ENCODE measurements at regions not wholly inside any gene's neighbourhood (a gene's known extent, or its start where the extent isn't known, plus 50 kb on each side); places are given as distances from the start of the nearest gene placed in this dataset.

DNA sequence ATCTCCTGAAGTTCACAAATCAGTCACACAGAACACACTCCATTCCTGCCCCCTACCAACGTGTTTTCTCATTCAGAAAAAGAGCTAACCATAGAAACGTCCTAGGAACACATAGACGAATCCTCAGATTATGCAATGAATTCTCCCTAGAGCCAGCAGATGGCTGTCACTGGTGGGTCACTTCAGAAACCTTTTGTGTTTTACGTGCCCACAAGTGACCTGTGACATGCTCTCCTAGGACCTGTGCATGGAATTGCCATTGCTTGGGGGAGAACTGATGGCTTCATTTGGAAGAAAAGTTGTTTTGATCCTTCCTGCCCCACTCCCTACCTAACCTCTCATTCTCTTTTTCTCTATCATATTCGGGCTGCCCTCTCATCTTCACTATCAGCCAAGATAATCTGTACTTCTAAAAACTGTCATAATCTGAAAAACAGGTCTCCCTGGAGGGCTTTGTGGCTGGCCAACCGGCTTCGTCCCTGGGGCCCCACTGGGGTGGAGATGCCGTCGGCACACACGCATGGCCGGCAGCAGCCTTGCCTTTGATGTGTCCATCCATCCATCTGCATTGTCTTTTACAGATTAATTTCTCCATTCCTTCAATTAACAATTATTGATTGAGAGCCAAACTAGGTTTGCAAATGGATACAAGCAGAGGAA is 144.1 kb upstream of the SERP2 start:
- TF ChIP-seq GATA2 (IDR thresholded peaks at IDR 0.05; ENCODE audit: low read depth, low read length) (no peak), GATA3 (IDR thresholded peaks at IDR 0.05; ENCODE audit: low read depth, low read length) (no peak)

GRCh38 chr13:44230071-44230470 is 143.6 kb upstream of the SERP2 start:
- TF ChIP-seq GATA3 (IDR thresholded peaks at IDR 0.05; ENCODE audit: low read depth, low read length) (no peak), GATA2 (IDR thresholded peaks at IDR 0.05; ENCODE audit: low read depth, low read length) (no peak)

GRCh38 chr13:44230736-44231135 is 142.9 kb upstream of the SERP2 start:
- no peak for TF ChIP-seq GATA3 (IDR thresholded peaks at IDR 0.05; ENCODE audit: low read depth, low read length)
- TF ChIP-seq GATA2 (IDR thresholded peaks at IDR 0.05; ENCODE audit: low read depth, low read length), result no peak

GRCh38 chr13:44231786-44232516 is 141.7 kb upstream of the SERP2 start:
- TF ChIP-seq GATA2 (IDR thresholded peaks at IDR 0.05; ENCODE audit: low read depth, low read length) (no peak), GATA3 (IDR thresholded peaks at IDR 0.05; ENCODE audit: low read depth, low read length) (no peak)

DNA sequence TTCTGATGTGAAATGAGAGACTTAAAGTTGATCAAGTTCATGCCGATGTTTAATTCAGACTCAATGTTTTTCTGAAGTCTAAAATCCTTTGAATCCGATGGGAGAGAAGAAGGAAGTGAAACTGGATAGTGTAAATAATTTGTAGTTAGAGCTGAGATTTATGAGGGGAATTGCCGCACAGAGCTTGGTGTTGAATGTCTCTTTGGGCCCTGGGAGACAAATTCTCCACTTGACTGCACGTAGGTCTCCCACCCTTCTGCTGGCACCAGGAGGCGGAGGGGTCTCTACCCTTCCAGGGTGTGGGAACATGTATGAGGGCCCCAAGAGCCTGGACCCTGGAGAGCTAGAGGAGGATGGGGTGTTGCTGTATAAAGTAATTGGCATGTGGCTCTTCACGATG is 140.8 kb upstream of the SERP2 start:
- no peak for TF ChIP-seq GATA2 (IDR thresholded peaks at IDR 0.05; ENCODE audit: low read depth, low read length)
- TF ChIP-seq GATA3 (IDR thresholded peaks at IDR 0.05; ENCODE audit: low read depth, low read length), result no peak

DNA sequence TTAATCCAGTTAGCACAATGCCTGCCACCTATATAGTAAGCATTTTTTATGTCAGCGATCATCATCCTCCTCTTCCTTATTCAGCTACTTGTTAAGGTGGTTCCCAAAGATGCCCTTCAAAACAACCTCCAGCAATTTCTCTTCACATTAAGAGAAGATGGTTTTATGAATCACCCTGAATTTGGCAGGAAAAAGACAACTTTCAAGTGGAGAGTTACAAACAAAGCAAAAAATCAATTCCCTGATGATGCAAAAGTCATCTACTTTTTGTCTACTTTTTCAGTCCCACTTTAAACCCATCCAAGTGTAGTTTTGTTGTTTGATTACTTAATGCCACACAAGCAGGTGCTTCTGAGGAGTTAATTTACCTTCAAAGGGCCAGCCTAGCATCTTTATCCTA is 139.1 kb upstream of the SERP2 start:
- TF ChIP-seq GATA2 (IDR thresholded peaks at IDR 0.05; ENCODE audit: low read depth, low read length) (no peak), GATA3 (IDR thresholded peaks at IDR 0.05; ENCODE audit: low read depth, low read length) (no peak)

- TF ChIP-seq GATA2 (IDR thresholded peaks at IDR 0.05; ENCODE audit: low read depth, low read length) (no peak), GATA3 (IDR thresholded peaks at IDR 0.05; ENCODE audit: low read depth, low read length) (no peak)
Measured at GRCh38 chr13:44236370-44236769, 137.3 kb upstream of the SERP2 start.

DNA sequence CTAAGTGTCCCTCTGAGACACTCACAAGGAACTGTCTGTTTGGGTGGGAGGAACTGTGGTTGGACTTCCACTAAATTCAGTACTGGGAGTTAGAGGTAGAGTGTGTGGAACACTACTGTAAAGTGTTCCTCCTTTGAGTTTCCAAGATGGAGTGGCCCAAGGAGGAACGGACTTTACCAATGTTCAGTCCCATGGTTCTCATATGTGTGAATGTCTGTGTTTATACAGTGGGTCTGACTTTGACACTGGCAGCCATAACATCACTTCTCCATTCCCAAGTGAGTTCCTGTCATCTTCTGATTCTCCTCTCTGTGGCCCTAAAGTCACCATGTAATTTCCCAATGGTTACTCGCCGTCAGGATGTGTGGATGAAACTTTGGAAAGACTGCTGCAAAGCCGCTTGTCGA is 136.8 kb upstream of the SERP2 start:
- TF ChIP-seq GATA2 (IDR thresholded peaks at IDR 0.05; ENCODE audit: low read depth, low read length), result no peak
- TF ChIP-seq GATA3 (IDR thresholded peaks at IDR 0.05; ENCODE audit: low read depth, low read length), result no peak

DNA sequence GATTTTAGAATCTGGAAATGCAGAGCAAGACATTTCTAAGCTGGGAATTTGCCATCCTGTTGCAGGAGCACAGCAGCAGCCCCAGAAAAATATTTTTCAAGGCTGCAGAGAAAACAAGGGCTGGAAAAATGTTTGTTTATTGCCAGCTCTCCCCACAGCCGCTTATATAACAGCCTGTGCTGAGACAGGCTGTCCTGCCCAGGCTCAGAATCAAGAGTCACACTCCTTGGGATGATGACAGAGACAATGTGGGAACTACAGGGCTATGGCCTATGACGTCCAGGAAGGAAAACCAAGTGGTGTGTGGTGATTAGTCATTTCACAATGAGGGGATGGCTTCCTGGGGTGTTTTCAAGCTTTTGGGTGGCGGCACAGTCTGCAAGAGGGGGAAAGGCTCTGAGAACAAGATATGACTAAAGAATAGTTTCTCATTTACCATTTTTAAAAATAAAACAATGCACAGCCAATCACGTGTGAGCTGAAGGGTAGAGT is 136.3 kb upstream of the SERP2 start:
- no peak for TF ChIP-seq GATA2 (IDR thresholded peaks at IDR 0.05; ENCODE audit: low read depth, low read length)
- TF ChIP-seq GATA3 (IDR thresholded peaks at IDR 0.05; ENCODE audit: low read depth, low read length), result no peak

- TF ChIP-seq GATA2 (IDR thresholded peaks at IDR 0.05; ENCODE audit: low read depth, low read length) (no peak), GATA3 (IDR thresholded peaks at IDR 0.05; ENCODE audit: low read depth, low read length) (no peak)
Measured at GRCh38 chr13:44237881-44238421, 135.7 kb upstream of the SERP2 start.

GRCh38 chr13:44240611-44241145 is 132.9 kb upstream of the SERP2 start:
- no peak for TF ChIP-seq GATA2 (IDR thresholded peaks at IDR 0.05; ENCODE audit: low read depth, low read length)
- no peak for TF ChIP-seq GATA3 (IDR thresholded peaks at IDR 0.05; ENCODE audit: low read depth, low read length)

DNA sequence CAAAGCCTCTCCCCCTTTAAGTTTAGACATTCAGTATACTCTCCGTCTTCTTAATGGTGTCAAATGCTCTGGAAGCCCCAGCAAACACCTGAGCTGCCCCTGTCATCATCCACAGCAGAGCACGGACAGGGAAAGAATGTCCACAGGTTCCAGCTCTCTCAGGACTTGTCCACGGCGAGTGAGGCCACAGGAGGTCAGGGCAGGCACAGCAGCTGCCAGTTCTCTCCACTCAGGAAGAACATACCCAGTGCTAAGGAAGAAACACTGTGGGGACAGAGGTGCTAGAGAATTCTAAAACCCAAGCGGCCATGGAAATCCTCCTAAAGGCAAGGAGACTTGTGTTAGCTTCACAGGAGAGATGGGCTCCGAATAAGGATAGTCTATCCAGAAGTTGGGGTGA is 132.0 kb upstream of the SERP2 start:
- TF ChIP-seq GATA2 (IDR thresholded peaks at IDR 0.05; ENCODE audit: low read depth, low read length) (no peak), GATA3 (IDR thresholded peaks at IDR 0.05; ENCODE audit: low read depth, low read length) (no peak)

GRCh38 chr13:44242766-44243165 is 130.9 kb upstream of the SERP2 start:
- TF ChIP-seq GATA2 (IDR thresholded peaks at IDR 0.05; ENCODE audit: low read depth, low read length) (no peak), GATA3 (IDR thresholded peaks at IDR 0.05; ENCODE audit: low read depth, low read length) (no peak)

DNA sequence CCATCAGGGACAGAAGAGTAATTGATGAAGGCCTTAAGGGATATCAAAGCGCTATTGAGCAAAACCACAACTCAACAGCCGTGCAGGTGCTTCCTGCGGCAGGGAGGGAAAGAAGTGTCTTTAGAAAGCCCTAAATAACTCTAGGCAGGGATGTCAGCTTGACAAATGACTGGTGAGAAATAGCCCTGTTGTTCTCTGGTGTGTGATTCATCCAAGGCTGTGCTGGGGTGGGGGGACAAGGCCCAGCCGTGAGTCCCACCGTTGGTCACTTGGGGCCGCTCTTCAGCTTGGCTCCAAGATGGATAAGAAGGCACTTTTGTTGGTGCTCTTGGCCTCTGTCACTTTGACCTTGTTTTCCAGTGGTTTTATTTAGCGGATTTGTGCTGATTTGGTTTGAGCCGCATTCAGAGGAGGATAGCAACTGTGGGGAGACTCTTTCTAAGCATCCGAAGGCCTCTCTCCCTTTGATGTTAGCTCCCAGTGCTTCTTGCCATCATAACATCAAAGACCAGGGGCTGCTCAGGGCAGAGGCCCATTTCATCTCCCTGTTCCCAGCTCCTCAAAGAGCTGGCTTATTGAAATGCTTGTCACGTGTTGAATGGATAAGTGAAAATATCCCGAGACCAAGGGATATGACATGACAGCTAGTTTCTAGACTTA is 130.3 kb upstream of the SERP2 start:
- TF ChIP-seq GATA2 (IDR thresholded peaks at IDR 0.05; ENCODE audit: low read depth, low read length), result no peak
- TF ChIP-seq GATA3 (IDR thresholded peaks at IDR 0.05; ENCODE audit: low read depth, low read length), result no peak
